Memory B cell (primary cell): ENCODE measurements at regions not wholly inside any gene's neighbourhood (a gene's known extent, or its start where the extent isn't known, plus 50 kb on each side); places are given as distances from the start of the nearest gene placed in this dataset.

Experiments
- ATAC-seq: fragments of 150-1000 bp; cut with Tn5 transposase; 2 replicates; pipeline ENCODE4 v1.10.0; 2021; ENCODE audit warnings: low read depth, mild to moderate bottlenecking, moderate library complexity
- DNase-seq, 2 donors: peaks; one replicate each; pipeline ENCODE4 v3.0.0; 2022; ENCODE audit warnings: low spot score in 2 of 2
- H3K27ac Mint-ChIP-seq: one replicate; pipeline ENCODE4 v1.8.0; 2022; ENCODE audit warnings: mild to moderate bottlenecking, moderate library complexity, mixed read lengths
- H3K27me3 Mint-ChIP-seq: one replicate; pipeline ENCODE4 v1.8.0; 2022; ENCODE audit warnings: mixed read lengths
- H3K36me3 Mint-ChIP-seq: one replicate; pipeline ENCODE4 v1.8.0; 2022; ENCODE audit warnings: mild to moderate bottlenecking, mixed read lengths
- H3K4me1 Mint-ChIP-seq: one replicate; pipeline ENCODE4 v1.8.0; 2022; ENCODE audit warnings: mixed read lengths
- H3K4me3 Mint-ChIP-seq: one replicate; pipeline ENCODE4 v1.8.0; 2022; ENCODE audit warnings: mild to moderate bottlenecking, moderate library complexity, mixed read lengths
- H3K9me3 Mint-ChIP-seq: one replicate; pipeline ENCODE4 v1.8.0; 2022; ENCODE audit warnings: mixed read lengths

DNA sequence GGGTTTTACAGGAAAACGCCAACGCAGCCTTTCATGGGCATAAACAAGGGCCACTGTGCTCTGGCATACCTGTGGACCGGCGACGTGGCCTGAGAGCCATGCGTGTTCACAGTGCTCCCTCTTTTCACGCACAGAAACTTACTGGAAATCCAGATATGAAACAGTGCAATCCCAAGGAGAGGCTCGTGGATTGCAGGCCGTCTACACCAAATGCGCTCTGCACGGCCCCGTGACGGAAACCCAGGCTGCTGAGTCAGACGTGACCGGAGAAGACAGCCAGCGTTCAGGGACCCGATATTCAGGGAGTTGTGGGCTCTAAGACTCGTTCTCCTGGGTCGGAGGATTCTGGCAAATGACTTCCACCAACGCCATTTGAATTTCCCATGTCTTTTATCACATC, 129.2 kb downstream of the FOXL1 start:
- H3K36me3 Mint-ChIP-seq, result no peaks in the 10 kb centered on the region
- no peaks in the 10 kb centered on the region for H3K4me1 Mint-ChIP-seq
- H3K9me3 Mint-ChIP-seq, result peaks cover 10% of the 10 kb centered on the region
- no peak overlapping the region for H3K4me3 Mint-ChIP-seq
- H3K27me3 Mint-ChIP-seq, result peaks cover 9% of the 10 kb centered on the region
- H3K27ac Mint-ChIP-seq, result no peak overlapping the region
- no peak for DNase-seq
- ATAC-seq, result no peak

GRCh38 chr16:86708431-86708830, 130.1 kb downstream of the FOXL1 start:
- no peaks in the 10 kb centered on the region for H3K36me3 Mint-ChIP-seq
- H3K9me3 Mint-ChIP-seq, result peaks cover 10% of the 10 kb centered on the region
- no peak for DNase-seq
- no peaks in the 10 kb centered on the region for H3K4me1 Mint-ChIP-seq
- peaks cover 10% of the 10 kb centered on the region for H3K27me3 Mint-ChIP-seq
- H3K27ac Mint-ChIP-seq, result no peak overlapping the region
- no peak overlapping the region for H3K4me3 Mint-ChIP-seq
- no peak for ATAC-seq

- Mint-ChIP-seq H3K4me3 (no peak overlapping the region), H3K27ac (no peak overlapping the region), H3K27me3 (peaks cover 8% of the 10 kb centered on the region), H3K36me3 (no peaks in the 10 kb centered on the region), H3K4me1 (no peaks in the 10 kb centered on the region), H3K9me3 (peaks cover 10% of the 10 kb centered on the region)
- no peak for DNase-seq
- no peak for ATAC-seq
These were observed 130.8 kb downstream of the FOXL1 start for GRCh38 chr16:86709103-86709502.

DNA sequence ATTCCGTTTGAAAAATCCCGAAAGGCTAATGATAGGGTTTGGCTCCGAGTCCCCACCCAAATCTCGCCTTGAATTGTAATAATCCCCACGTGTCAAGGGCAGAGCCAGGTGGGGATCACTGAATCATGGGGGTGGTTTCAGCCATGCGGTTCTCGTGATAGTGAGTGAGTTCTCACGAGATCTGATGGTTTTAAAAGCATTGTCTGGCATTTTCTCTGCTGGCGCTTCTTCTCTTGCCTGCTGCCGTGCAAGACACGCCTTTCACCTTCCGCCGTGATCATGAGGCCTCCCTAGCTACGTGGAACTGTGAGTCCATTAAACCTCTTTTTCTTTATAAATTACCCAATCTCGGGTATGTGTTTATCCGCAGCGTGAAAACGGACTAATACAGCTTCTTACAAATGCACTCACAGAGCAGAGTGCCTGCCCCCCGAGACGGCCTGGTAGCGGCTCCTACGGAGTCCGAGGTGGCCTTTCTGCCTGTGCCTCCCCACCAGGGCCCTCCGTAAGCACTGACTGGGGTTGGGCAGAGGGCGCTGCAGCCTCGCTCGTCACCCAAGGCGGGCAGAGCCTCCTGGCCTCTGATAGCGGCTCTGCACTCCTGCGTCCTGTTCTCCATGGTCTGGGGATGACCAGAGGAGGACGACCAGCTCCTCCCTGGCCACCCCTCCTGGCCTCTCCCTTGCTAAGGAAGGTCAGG, 131.7 kb downstream of the FOXL1 start:
- no peak overlapping the region for H3K27ac Mint-ChIP-seq
- H3K9me3 Mint-ChIP-seq, result peaks cover 7% of the 10 kb centered on the region
- ATAC-seq (no peak), DNase-seq (no peak)
- H3K36me3 Mint-ChIP-seq, result no peaks in the 10 kb centered on the region
- H3K4me3 Mint-ChIP-seq, result no peak overlapping the region
- H3K27me3 Mint-ChIP-seq, result peaks cover 4% of the 10 kb centered on the region
- H3K4me1 Mint-ChIP-seq, result no peaks in the 10 kb centered on the region

DNA sequence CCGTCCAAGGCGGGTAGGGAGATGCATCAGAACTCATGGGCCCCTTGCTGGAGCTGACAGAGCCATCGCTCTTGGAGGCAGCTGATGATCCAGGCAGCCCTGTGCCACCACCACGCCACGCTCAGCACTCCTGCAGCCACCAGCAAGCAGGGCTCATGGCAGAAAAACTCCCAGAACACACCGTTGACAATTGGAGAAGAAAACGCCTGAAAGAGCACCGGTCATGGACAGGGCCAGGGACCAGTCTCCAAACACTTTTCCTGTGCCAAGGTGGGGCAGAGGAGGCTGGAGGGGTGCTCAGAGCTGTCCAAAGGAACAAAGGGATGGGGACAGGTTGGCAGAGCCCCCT, 132.2 kb downstream of the FOXL1 start:
- Mint-ChIP-seq H3K4me3 (no peak overlapping the region), H3K27ac (no peak overlapping the region), H3K9me3 (peaks cover 7% of the 10 kb centered on the region), H3K27me3 (peaks cover 6% of the 10 kb centered on the region), H3K4me1 (no peaks in the 10 kb centered on the region), H3K36me3 (no peaks in the 10 kb centered on the region)
- no peak for ATAC-seq
- DNase-seq, result no peak

GRCh38 chr16:86712158-86713009, 134.0 kb downstream of the FOXL1 start:
- no peak for DNase-seq
- no peak overlapping the region for H3K27ac Mint-ChIP-seq
- no peaks in the 10 kb centered on the region for H3K36me3 Mint-ChIP-seq
- peaks cover 6% of the 10 kb centered on the region for H3K9me3 Mint-ChIP-seq
- ATAC-seq, result no peak
- H3K27me3 Mint-ChIP-seq, result peaks cover 7% of the 10 kb centered on the region
- no peak overlapping the region for H3K4me3 Mint-ChIP-seq
- no peaks in the 10 kb centered on the region for H3K4me1 Mint-ChIP-seq

DNA sequence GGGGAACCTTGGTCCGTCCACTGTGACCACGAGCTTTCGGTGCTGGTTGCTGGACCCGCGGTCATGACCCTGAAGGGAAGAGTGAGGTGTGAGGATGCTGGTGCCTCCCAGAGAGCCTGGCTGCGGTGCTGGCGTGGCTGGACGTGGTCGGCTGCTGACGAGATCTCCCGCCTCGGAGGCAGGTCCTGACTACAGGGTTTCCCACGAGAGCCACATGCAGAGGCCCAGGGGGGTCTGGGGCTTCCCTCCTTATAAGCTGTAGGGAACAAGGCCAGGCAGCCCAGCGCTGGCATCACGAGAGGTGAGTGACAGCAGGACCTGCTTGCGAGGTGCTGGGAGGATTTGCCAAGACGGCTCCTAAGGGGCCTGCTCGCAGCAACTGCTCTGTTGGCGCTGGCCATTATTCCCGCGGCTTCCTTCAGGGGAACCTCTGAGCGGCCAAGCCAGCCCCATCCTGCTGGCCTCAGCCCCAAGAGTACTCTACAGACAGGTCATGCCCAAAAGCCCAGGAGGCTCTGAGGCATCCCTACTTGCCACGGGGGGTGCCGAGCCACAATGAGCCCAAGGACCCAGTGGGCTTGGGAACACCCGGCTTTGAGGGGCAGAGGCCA, 134.8 kb downstream of the FOXL1 start:
- peaks cover 6% of the 10 kb centered on the region for H3K9me3 Mint-ChIP-seq
- H3K4me3 Mint-ChIP-seq, result no peak overlapping the region
- no peaks in the 10 kb centered on the region for H3K4me1 Mint-ChIP-seq
- no peak for DNase-seq
- no peak for ATAC-seq
- no peaks in the 10 kb centered on the region for H3K36me3 Mint-ChIP-seq
- H3K27ac Mint-ChIP-seq, result no peak overlapping the region
- peaks cover 9% of the 10 kb centered on the region for H3K27me3 Mint-ChIP-seq

GRCh38 chr16:86714166-86714565, 135.8 kb downstream of the FOXL1 start:
- peaks cover 9% of the 10 kb centered on the region for H3K27me3 Mint-ChIP-seq

GRCh38 chr16:86716649-86717048, 138.3 kb downstream of the FOXL1 start:
- no peak for DNase-seq
- H3K4me3 Mint-ChIP-seq, result no peak overlapping the region
- H3K27ac Mint-ChIP-seq, result no peak overlapping the region
- ATAC-seq, result no peak
- no peaks in the 10 kb centered on the region for H3K4me1 Mint-ChIP-seq
- H3K9me3 Mint-ChIP-seq, result no peaks in the 10 kb centered on the region
- peaks cover 9% of the 10 kb centered on the region for H3K27me3 Mint-ChIP-seq
- no peaks in the 10 kb centered on the region for H3K36me3 Mint-ChIP-seq

More at GRCh38 chr16:86714166-86714565, 135.8 kb downstream of the FOXL1 start:
- DNase-seq (no peak), ATAC-seq (no peak)
- Mint-ChIP-seq H3K4me3 (no peak overlapping the region), H3K9me3 (peaks cover 2% of the 10 kb centered on the region), H3K4me1 (no peaks in the 10 kb centered on the region), H3K27ac (no peak overlapping the region), H3K36me3 (no peaks in the 10 kb centered on the region)

DNA sequence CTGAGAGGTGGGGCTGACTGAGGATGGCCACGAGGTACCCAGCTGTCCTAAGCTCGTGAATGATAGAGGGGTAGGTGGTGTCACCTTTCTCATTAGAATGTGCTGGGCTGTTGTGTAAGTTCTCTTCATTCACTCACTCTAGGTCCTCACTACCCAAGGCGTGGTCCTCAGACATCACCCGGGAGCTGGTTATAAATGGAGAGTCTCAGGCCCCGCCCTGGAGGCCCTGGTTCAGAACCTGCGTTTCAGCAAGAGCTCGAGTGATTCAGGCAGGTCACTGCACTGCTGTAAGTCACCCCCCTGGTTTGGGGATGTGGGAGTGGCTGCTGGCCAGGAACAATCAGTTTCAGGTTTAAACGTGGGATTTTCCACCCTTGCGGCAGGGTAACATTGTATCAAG, 139.8 kb downstream of the FOXL1 start:
- ATAC-seq, result no peak
- Mint-ChIP-seq H3K4me1 (no peaks in the 10 kb centered on the region), H3K9me3 (no peaks in the 10 kb centered on the region), H3K36me3 (no peaks in the 10 kb centered on the region), H3K27me3 (peaks cover 5% of the 10 kb centered on the region), H3K27ac (no peak overlapping the region), H3K4me3 (no peak overlapping the region)
- no peak for DNase-seq

- DNase-seq (no peak), ATAC-seq (no peak)
- H3K4me3 Mint-ChIP-seq, result no peak overlapping the region
- H3K27me3 Mint-ChIP-seq, result peaks cover 10% of the 10 kb centered on the region
- H3K9me3 Mint-ChIP-seq, result no peaks in the 10 kb centered on the region
- no peaks in the 10 kb centered on the region for H3K36me3 Mint-ChIP-seq
- H3K27ac Mint-ChIP-seq, result no peak overlapping the region
- no peaks in the 10 kb centered on the region for H3K4me1 Mint-ChIP-seq
These were observed 144.6 kb downstream of the FOXL1 start for GRCh38 chr16:86722970-86723369.

DNA sequence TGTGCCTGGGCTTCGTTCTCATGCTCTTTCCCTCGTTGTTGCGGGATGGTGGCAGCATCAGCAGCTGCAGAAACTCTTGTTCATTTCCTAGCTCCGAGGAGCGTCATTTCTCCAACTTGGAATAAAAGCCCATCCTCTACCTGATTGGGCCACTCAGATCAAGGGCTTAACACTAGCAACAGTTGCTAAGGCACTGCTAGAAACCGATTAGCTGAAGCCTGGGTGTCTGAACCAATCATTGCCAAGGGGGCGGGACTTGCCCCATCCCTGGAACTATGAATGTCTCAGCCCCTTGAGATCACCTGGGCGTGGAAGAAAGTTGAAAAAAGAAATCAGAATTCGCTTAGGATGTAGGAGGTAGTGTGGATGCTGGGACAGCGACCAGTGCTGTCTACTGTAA, 145.3 kb downstream of the FOXL1 start:
- Mint-ChIP-seq H3K36me3 (no peaks in the 10 kb centered on the region), H3K27me3 (peaks cover 10% of the 10 kb centered on the region), H3K9me3 (no peaks in the 10 kb centered on the region), H3K4me3 (no peak overlapping the region), H3K27ac (no peak overlapping the region), H3K4me1 (no peaks in the 10 kb centered on the region)
- DNase-seq (no peak), ATAC-seq (no peak)

GRCh38 chr16:86725401-86725800, 147.1 kb downstream of the FOXL1 start:
- no peak overlapping the region for H3K4me3 Mint-ChIP-seq
- H3K4me1 Mint-ChIP-seq, result no peaks in the 10 kb centered on the region
- no peak overlapping the region for H3K27ac Mint-ChIP-seq

DNA sequence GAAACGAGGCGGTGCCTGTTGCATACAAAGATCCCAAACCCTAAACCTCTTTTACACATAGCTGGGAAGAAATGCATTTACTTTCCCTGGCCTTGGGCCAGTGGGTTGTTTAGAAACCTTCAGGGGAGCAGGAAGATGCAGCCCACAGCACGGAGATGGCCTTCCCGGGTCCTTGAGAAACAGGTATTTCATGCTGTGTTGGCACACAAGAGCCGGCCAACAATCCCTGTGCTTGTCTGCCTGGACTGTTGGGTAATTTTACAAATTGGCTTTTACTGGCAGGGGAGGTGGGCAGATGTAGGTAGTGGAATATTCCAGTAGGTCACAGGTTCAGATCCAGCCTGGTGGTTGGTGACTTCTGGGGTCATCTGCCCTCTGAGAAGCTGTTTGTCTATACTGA, 148.0 kb downstream of the FOXL1 start:
- Mint-ChIP-seq H3K27ac (no peak overlapping the region), H3K4me3 (no peak overlapping the region), H3K36me3 (no peaks in the 10 kb centered on the region), H3K4me1 (no peaks in the 10 kb centered on the region), H3K9me3 (no peaks in the 10 kb centered on the region), H3K27me3 (peaks cover 10% of the 10 kb centered on the region)
- ATAC-seq, result no peak
- DNase-seq, result no peak

More at GRCh38 chr16:86725401-86725800, 147.1 kb downstream of the FOXL1 start:
- ATAC-seq (no peak), DNase-seq (no peak)
- Mint-ChIP-seq H3K27me3 (peaks cover 10% of the 10 kb centered on the region), H3K9me3 (no peaks in the 10 kb centered on the region), H3K36me3 (no peaks in the 10 kb centered on the region)
